GM21717 (cell line): ENCODE measurements at regions not wholly inside any gene's neighbourhood (a gene's known extent, or its start where the extent isn't known, plus 50 kb on each side); places are given as distances from the start of the nearest gene placed in this dataset.
"Not testable (repeated sequence)": the region's sequence is repeated elsewhere in the genome, so short reads cannot be mapped to it uniquely, and the experiment has no call there.

ENCODE experiments used
- ATAC-seq: cut with Tn5 transposase; IDR thresholded peaks from one replicate; pipeline ENCODE4 v1.9.1; 2021; ENCODE audit warnings: mild to moderate bottlenecking, moderate library complexity; ENCODE audit not compliant: unreplicated experiment

- not testable (repeated sequence) for ATAC-seq
Observed at GRCh38 chr5:102154791-102155605, 141.1 kb downstream of the SLCO4C1 start.

DNA sequence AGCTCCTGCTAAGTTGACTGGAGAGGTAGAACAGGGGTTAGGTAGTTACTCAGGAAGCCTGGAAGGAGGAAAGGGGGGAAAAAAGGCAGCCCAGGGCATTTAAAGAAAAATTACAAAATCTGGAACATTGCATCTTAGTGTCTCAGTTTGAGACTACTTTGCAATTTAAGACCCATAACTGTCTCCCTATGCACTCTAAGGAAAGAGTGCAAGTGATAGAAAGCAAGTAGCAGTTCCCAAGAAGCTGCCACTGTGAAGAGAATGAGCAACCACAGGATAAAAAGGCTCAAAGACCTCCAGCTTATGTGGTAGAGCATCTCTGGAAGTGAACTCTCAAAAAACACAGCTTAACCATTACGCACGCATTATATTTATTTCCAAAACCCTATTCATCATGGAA, 141.8 kb downstream of the SLCO4C1 start:
- ATAC-seq: no peak

DNA sequence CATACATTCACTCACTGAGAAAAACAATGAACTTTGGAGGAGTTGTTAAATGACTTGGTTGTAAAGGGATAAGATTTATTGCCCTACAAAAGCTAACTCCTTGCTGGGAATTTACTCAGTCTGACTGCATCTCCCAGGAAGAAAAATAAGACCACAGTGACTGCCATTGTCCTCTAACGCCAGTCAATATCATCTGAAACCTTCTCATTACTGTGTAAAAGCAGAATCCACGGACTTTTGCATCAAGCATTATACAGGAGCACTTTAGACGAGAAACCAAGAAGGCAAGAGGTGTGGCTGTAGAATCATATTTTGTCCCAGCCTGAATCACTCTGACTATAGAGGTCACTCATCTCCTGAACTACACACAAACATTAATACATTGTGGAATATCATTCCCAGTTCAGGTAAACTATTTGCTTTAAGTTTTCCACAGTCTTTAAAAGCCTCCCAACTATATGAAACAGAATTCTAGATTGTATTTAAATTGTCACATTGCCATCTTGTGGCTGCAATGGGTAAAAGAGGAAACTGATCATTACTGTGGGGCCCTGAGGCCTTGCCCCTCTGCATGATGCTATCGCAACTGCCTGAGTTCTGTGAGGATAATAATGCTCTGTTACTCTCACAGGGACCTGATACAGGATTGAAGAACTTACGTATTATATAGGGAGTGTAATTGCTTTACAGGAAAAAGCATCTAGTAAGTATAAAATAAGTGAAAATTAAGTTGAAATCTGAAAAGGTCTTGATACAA, 142.9 kb downstream of the SLCO4C1 start:
- peak; percentile 55 for ATAC-seq

DNA sequence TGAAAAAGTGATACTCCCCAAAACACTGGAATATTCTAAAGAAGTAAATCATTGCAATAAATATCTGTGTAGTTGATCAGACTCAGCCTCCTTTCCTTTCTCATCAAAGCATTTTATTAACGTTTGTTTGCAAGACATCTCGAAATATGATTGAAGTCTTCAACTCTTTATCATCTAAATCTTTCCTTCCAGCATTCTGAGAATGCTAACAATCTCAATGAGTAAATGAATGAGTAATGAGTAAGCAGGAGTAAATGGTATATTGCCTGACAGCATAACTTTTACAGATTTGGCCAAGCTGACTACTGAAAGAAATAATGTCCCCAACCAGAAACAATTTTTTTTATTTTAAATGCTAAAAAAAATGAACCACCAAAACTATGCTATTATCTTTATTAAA, 157.1 kb downstream of the SLCO4C1 start:
- ATAC-seq: no peak

GRCh38 chr5:102138243-102138653, 157.8 kb downstream of the SLCO4C1 start:
- no peak for ATAC-seq

GRCh38 chr5:102130890-102131289, 165.2 kb downstream of the SLCO4C1 start:
- no peak for ATAC-seq

DNA sequence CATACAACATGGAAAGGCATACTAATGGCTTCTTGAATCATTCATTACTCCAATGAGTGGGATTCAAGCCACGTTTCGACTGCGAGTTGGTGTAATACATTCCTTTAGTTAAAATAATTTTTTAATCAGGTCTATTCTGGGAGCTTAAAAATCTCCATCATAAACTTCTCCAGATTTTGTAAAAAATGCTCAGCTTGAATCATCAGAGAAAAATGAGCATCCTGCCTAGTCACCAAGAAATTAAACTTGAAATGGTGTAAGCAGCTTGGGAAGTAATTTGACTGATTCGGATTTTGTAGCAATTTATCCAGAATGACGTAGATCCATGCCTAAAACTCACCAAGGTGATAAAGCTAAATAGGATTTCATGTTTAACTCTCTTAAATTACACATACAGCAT, 165.7 kb downstream of the SLCO4C1 start:
- no peak for ATAC-seq

GRCh38 chr5:102119252-102119651, 176.8 kb downstream of the SLCO4C1 start:
- ATAC-seq: no peak

GRCh38 chr5:102115736-102116135, 180.3 kb downstream of the SLCO4C1 start:
- ATAC-seq: no peak

GRCh38 chr5:102114525-102115069, 181.5 kb downstream of the SLCO4C1 start:
- ATAC-seq: no peak

DNA sequence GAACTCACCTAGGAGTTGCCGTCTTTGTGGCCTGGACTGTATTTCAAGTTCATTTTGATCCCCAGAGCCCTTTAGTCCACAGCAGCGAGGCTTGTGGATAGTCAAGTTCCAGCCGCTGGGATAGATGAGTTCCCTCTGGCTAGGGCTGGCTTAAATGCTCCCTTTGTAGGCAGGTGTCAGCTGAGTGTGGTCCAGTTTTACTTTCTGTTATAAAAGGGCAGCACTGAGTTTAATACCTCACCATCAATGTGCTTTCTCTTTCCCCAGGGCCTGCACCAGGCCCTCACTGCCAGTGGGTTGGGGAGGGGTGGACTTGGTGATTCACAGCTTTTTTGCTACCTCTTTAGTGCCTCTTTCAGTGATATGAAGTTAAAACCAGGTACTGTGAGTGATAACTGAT, 188.2 kb downstream of the SLCO4C1 start:
- ATAC-seq: no peak

- no peak for ATAC-seq
Observed at GRCh38 chr5:102106599-102106998, 189.5 kb downstream of the SLCO4C1 start.

GRCh38 chr5:102099766-102100331, 196.2 kb downstream of the SLCO4C1 start:
- ATAC-seq: no peak

DNA sequence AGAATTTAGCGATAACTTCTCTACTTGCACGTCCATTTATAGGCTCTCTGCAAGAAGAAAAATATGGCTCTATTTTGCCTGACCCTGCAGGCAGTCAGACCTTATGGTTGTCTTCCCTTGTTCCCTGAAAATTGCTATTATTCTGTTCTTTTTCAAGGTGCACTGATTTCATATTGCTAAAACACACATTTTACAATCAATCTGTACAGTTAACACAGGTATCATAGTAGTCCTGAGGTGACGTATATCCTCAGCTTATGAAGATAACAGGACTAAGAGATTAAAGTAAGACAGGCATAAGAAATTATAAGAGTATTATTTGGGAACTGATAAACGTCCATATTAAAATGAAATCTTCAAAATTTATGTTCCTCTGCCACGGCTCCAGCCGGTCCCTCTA, 197.0 kb downstream of the SLCO4C1 start:
- not testable (repeated sequence) for ATAC-seq

DNA sequence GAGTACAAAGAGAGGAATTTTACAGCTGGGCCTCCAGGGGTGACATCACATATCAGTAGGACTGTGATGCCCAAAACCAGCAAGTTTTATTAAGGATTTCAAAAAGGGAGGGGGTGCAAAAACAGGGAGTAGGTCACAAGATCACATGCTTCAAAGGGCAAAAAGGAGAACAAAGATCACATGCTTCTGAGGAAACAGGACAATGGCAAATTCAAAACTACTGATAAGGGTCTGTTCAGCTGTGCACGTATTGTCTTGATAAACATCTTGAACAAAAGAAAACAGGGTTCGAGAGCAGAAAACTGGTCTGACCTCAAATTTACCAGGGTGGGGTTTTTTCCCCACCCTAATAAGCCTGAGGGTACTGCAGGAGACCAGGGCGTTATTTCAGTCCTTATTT, 197.5 kb downstream of the SLCO4C1 start:
- not testable (repeated sequence) for ATAC-seq

DNA sequence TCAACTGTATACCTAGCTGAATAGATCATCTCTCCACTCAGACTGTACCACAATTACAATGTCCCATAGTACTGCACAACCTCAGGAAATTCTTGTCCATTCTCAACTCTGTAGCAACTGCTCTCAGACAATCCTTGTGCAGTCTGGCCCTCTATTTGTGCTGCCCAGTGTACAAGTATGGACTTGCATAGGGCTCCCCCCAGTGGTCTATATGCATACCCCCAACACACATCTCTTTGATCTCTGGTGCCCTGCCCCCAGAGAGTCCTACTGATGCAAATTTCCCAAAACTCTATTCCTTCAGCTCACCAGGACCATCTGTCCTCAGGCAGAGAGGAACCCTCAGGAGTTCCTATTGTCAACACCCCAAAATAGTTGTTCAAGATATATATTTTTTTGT, 205.3 kb downstream of the SLCO4C1 start:
- peak; percentile 62 for ATAC-seq

- ATAC-seq: no peak
Observed at GRCh38 chr5:102089883-102090282, 206.2 kb downstream of the SLCO4C1 start.

GRCh38 chr5:102087906-102088305, 208.2 kb downstream of the SLCO4C1 start:
- no peak for ATAC-seq

- no peak for ATAC-seq
Observed at GRCh38 chr5:102080288-102080687, 215.8 kb downstream of the SLCO4C1 start.

GRCh38 chr5:102077920-102078319, 218.2 kb downstream of the SLCO4C1 start:
- no peak for ATAC-seq

DNA sequence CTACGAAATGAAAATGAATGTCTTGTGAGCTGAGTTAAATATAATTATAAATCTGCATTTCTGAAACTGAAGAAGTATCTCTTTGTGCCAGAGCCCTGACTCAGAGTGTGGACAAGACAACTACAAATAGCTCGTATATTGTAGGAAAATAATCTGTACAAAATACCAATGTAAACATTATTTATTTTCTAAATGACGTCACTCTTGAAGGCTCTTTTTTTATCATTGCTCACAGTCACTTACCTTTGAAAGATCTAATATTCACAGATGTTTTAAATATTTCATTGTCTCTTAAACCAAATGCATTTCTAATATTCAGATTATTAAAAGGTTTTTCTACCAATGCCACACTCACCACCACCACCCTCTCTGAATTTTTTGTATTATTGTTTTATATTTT, 226.1 kb downstream of the SLCO4C1 start:
- no peak for ATAC-seq

DNA sequence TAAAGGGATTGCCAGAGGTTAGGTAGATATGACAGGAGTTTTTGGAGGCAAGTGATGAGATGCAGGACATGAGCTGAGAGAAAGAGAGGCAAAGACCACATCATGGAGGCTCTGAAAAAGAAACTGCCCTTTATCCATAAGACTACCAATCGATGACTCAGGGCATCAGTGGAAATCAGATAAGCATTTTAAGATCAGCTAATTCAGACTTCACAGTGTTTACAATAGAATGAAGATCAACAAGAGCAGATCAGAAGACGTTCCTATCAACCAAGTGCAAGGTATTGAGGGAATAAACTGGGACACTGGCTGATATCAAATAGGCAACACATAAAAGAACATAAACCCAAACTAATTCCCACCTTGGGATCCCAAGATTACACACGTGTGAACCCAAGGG, 227.2 kb downstream of the SLCO4C1 start:
- no peak for ATAC-seq
